ENCODE measurements at regions not wholly inside any gene's neighbourhood (a gene's known extent, or its start where the extent isn't known, plus 50 kb on each side); places are given as distances from the start of the nearest gene placed in this dataset.

DNA sequence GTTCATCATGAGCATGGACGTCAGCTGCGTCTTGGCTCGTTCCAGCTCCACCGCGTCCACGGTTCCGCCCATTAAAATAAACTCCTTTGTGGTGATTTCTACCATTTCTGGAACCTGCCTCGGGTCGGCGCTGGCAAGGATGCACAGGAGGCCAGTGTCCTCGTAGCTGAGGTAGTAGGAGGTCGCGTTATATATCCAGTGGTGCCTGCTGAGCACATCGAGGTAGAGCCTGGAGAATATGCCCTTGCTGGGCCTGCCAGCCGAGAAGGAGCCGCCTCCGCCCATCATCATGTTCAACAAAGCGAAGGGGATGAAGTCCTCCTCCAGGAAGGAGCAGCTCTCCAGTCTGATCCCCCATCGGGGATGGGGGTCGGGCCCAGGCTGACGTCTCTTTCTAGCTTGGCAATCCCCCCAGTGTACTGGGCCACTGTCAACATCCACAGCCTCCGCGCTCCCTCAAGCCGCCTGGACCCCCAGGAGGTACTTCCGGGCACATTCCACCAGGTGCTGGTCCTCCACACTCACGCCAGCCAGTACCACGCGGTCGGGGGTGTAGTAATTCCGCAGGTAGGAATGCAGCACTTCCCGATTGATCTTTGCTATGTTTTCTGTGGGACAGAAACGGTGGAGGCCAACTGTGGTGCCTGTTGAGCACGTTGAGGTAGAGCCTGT, 120.9 kb upstream of the GRID2 start:
- no peaks in the 10 kb centered on the region for H3K4me1 Mint-ChIP-seq (ENCODE audit: low read depth)
- H3K36me3 Mint-ChIP-seq (ENCODE audit: low read depth) = 0 out of 2 replicates have a peak, but pooled peaks cover 4% of the 10 kb centered on the region
- no peak overlapping the region for H3K4me3 Mint-ChIP-seq
- H3K27me3 Mint-ChIP-seq (ENCODE audit: insufficient read depth) = no peaks in the 10 kb centered on the region
- H3K27ac Mint-ChIP-seq = no peak overlapping the region
- peaks cover 34% of the 10 kb centered on the region for H3K9me3 Mint-ChIP-seq
- no peak for TF ChIP-seq CTCF (IDR thresholded peaks at IDR 0.05)
- DNase-seq = no peak

DNA sequence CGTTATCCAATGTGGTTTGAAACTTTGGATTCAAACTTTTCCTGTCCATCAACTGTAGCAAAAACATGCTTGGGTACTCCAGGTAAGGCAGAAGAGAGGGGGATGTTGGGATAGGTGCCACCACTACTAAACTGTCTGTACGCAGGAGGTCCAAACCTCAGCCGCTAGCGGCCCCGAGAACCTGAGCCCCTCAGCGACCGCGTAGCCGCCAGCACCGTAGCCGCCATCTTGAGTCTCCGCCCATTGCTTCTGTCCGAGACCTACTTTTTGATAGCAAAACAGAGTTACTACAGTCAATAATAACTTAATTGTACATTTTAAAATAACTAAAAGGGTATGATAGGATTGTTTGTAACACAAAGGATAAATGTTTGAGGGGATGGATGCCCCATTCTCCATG, 119.9 kb upstream of the GRID2 start:
- H3K9me3 Mint-ChIP-seq = peaks cover 34% of the 10 kb centered on the region
- H3K4me3 Mint-ChIP-seq = no peak overlapping the region
- no peak for TF ChIP-seq CTCF (IDR thresholded peaks at IDR 0.05)
- no peaks in the 10 kb centered on the region for H3K4me1 Mint-ChIP-seq (ENCODE audit: low read depth)
- H3K27me3 Mint-ChIP-seq (ENCODE audit: insufficient read depth) = no peaks in the 10 kb centered on the region
- no peak overlapping the region for H3K27ac Mint-ChIP-seq
- H3K36me3 Mint-ChIP-seq (ENCODE audit: low read depth) = 0 out of 2 replicates have a peak, but pooled peaks cover 4% of the 10 kb centered on the region
- no peak for DNase-seq

- Mint-ChIP-seq H3K4me3 (no peak overlapping the region), H3K9me3 (peaks cover 34% of the 10 kb centered on the region), H3K36me3 (ENCODE audit: low read depth) (0 out of 2 replicates have a peak, but pooled peaks cover 4% of the 10 kb centered on the region), H3K27ac (no peak overlapping the region), H3K4me1 (ENCODE audit: low read depth) (no peaks in the 10 kb centered on the region), H3K27me3 (ENCODE audit: insufficient read depth) (no peaks in the 10 kb centered on the region)
- TF ChIP-seq CTCF (IDR thresholded peaks at IDR 0.05) = no peak
- DNase-seq = no peak
These were observed 119.2 kb upstream of the GRID2 start for GRCh38 chr4:92184566-92184965.

GRCh38 chr4:92186239-92186638, 117.5 kb upstream of the GRID2 start:
- no peak for TF ChIP-seq CTCF (IDR thresholded peaks at IDR 0.05)
- Mint-ChIP-seq H3K27me3 (ENCODE audit: insufficient read depth) (no peaks in the 10 kb centered on the region), H3K4me3 (no peak overlapping the region), H3K36me3 (ENCODE audit: low read depth) (0 out of 2 replicates have a peak, but pooled peaks cover 4% of the 10 kb centered on the region), H3K27ac (no peak overlapping the region), H3K9me3 (peaks cover 31% of the 10 kb centered on the region), H3K4me1 (ENCODE audit: low read depth) (no peaks in the 10 kb centered on the region)
- DNase-seq = no peak

DNA sequence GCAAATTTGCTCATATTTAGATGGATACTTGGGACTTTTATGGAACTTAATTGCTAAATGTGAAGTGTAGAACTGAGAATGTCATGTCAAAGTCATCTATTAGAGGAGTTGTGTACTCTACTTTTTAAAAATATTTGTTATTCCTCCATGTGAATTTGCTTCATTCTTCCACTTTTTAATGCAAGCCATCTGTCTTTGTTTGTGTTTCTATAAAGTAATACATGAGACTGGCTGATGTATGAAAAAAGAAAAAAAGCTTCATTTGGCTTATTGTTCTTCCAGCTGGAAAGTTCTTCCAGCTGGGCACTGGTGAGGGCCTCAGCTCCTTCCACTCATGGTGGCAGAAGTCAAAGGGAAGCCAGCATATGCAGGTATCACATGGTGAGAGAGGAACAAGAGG, 114.6 kb upstream of the GRID2 start:
- Mint-ChIP-seq H3K4me3 (no peak overlapping the region), H3K9me3 (peaks cover 6% of the 10 kb centered on the region; the same call in 1 of the 2 replicates), H3K27me3 (ENCODE audit: insufficient read depth) (no peaks in the 10 kb centered on the region), H3K36me3 (ENCODE audit: low read depth) (no peaks in the 10 kb centered on the region), H3K27ac (no peak overlapping the region), H3K4me1 (ENCODE audit: low read depth) (no peaks in the 10 kb centered on the region)
- no peak for DNase-seq
- no peak for TF ChIP-seq CTCF (IDR thresholded peaks at IDR 0.05)

Data from HFFc6 (cell line).